Gastroesophageal sphincter (tissue), 3 donors: ENCODE measurements at regions not wholly inside any gene's neighbourhood (a gene's known extent, or its start where the extent isn't known, plus 50 kb on each side); places are given as distances from the start of the nearest gene placed in this dataset.

Experiments used
- POLR2AphosphoS5 ChIP-seq: sonication (generic); formaldehyde crosslinking; IDR thresholded peaks from one replicate; pipeline ENCODE4 v1.6.1; 2017; ENCODE audit warnings: antibody characterized with exemption
- TF ChIP-seq, protein P1 (sequence below), 4 experiments: fragments of 200-600 bp in 2 of 4; fragments of 450-650 bp in 2 of 4; sonication (generic) in 1 of 4; IDR thresholded peaks; one replicate each; pipeline ENCODE4 v1.5.1; 2017 to 2019; ENCODE audit warnings: antibody characterized with exemption in 4 of 4, mild to moderate bottlenecking in 2 of 4, moderate library complexity in 2 of 4

GRCh38 chr16:63200940-63201339 lies 1164.7 kb upstream of the CDH8 start:
- TF ChIP-seq, protein P1, sequence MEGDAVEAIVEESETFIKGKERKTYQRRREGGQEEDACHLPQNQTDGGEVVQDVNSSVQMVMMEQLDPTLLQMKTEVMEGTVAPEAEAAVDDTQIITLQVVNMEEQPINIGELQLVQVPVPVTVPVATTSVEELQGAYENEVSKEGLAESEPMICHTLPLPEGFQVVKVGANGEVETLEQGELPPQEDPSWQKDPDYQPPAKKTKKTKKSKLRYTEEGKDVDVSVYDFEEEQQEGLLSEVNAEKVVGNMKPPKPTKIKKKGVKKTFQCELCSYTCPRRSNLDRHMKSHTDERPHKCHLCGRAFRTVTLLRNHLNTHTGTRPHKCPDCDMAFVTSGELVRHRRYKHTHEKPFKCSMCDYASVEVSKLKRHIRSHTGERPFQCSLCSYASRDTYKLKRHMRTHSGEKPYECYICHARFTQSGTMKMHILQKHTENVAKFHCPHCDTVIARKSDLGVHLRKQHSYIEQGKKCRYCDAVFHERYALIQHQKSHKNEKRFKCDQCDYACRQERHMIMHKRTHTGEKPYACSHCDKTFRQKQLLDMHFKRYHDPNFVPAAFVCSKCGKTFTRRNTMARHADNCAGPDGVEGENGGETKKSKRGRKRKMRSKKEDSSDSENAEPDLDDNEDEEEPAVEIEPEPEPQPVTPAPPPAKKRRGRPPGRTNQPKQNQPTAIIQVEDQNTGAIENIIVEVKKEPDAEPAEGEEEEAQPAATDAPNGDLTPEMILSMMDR (IDR thresholded peaks at IDR 0.05): no peak
- TF ChIP-seq POLR2AphosphoS5: no peak
